NCI-H2227 (cell line): ENCODE measurements at regions not wholly inside any gene's neighbourhood (a gene's known extent, or its start where the extent isn't known, plus 50 kb on each side); places are given as distances from the start of the nearest gene placed in this dataset.

Experiments used
- DNase-seq: peaks from one replicate; lab custom pipeline; 2025; ENCODE audit not compliant: unreplicated experiment; lab: John Stamatoyannopoulos, UW

DNA sequence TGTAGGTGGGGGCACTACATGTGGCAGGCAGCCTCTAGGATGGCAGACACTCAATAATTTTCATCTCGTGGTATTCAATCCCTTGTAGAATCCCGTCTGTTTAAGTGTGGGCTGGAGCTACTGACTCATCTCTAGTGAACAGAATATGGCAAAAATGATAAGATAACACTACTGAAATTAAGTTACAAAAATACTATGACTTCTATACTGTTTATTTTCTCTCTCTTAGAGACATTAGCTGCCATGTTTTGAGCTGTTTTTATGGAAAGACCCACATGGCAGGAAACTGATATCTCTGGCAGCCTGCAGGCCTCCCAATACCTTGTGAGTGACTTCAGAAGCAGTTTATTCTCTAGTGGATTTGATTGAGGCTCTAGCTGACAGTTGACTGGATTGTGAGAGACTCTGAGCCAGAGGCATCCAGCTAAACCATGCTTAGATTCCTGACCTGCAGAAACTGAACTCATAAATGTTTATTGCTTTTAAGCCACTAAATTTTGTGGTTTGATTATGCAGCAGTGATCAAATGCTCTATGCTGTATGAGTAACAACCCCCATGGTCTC, 298.8 kb upstream of the CTSO start:
- DNase-seq, result no peak

DNA sequence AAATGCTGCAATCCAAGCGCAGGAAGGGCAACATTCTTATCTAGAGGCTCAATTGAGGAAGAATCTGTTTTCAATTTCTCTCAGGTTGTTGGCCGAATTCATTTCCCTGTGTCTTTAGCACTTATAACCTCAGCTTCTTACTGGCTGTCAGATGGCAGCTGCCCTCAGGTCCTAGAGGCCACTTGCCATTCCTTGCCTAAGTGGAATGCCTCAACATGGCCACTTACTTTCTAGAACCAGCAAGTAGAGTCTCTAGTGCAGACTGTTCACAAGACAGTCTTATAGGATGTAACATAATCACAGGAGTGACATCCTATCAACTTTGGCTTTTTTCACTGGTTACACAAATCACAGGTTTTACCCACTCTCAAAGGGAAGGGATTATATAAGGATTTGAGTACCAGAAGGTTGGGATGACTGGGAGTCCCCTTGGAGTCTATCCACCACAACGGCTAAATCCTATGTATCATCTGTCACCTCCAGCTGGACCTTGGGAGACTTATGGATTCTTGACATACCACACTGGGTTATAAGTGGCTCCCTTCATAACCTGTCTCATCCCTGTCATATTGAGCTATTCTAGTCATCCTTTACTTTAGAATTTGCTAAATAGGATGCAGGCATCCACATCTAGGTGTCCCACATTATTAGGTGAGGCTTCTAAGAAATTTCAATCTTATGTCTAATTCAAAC, 297.9 kb upstream of the CTSO start:
- DNase-seq, result no peak

DNA sequence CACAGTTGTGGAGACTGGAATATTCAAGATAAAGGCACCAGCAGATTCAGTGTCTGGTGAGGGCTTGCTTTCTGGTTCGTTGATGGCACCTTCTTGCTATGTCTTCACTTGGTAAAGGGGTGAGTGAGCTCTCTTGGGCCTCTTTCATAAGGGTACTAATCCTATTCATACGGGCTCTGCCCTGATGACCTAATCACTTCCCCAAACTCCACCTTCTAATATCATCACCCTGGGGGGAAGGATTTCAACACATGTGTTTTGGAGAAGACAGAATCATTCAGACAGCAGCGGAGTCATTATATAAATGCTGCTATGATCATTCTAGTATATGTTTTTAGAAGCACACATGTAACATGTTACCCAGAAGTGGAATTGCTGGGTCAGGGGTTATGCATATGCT, 295.3 kb upstream of the CTSO start:
- DNase-seq, result no peak

DNA sequence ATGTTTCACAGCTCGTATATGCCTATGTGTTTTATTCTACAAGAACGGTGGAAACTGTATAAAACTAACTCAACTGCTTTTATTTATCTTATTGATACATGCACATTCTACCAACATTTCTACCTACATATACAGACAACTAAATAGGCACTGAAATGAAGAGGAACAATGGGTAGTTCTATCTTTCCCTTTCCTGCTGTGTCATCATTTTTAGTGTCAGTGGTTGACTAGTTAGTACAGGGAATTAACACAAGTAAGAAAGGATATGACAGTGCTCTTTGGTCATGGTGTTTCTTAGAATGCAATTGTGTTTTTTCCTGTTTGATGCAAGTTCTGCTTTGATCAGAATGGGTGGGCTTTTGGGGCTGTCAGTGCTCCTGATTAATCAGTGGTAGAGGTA, 293.8 kb upstream of the CTSO start:
- DNase-seq, result no peak

DNA sequence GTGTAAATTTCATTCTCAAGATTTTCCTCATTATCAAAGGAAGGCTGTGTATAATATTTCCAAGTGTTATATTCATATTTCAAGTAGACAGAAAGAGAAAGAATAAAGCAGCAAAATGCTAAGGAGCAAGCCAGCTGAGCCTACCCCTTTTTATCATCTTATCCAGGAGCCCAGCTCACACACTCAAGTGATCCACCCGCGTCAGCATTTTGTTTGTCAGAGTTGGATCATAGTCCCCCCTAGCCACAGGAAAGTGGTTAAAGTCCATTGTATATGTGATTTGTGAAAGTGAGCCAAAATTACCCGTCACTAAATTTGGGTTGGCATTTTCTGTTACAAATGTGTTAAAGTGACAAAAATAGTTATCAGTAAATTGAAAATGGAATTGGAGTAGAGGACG, 289.3 kb upstream of the CTSO start:
- DNase-seq, result no peak

DNA sequence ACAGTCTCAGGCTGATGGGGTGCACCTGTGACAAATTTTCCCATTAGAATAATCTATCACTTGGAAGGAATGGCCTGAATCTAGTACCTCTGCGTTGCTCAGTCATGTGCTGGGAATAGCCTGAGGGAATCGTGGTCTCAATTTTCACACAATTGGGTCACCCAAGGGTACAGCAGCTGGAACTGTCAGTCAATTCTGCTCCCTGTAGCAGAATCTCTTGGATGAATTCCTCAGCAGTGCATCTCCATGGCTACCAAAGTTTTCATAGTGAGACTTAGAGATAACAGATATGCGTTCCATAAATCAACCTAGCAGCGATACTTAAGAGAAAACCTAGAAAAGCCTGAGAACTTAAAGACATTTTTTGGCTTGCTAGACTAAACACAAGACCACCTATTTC, 288.7 kb upstream of the CTSO start:
- DNase-seq, result no peak

DNA sequence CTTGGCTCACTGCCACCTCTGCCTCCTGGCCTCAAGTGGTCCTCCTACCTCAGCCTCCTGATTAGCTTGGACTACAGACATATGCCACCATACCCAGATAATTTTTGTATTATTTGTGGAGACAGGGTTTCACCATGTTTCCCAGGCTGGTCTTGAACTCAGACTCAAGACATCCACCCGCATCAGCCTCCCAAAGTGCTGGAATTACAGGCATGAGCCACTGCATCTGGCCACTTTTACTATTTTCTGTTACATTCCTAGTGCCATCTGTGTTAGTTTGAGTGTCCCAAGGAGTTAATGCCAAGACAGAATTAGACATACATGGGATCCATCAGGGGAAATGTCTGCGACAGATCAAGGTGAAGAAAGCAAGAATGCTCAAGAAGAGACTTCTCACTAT, 288.2 kb upstream of the CTSO start:
- DNase-seq, result no peak

DNA sequence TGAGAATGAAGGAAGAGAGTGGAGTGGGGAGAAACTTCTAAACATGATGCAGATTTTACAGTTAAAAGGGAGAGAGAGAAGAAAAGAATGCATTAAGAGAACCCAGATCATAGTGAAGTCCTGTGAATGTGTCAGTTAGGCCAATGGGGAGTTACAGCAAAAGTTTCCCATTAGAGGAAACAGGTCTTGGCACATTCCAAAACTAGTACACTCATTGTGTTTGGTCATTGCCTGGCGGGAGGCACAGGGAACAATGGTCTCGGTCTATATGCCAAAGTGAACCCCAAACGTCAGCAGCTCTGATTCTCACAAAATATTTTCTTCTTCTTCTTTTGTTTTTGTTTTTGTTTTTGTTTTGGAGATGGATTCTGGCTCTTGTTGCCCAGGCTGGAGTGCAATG, 284.5 kb upstream of the CTSO start:
- no peak for DNase-seq

DNA sequence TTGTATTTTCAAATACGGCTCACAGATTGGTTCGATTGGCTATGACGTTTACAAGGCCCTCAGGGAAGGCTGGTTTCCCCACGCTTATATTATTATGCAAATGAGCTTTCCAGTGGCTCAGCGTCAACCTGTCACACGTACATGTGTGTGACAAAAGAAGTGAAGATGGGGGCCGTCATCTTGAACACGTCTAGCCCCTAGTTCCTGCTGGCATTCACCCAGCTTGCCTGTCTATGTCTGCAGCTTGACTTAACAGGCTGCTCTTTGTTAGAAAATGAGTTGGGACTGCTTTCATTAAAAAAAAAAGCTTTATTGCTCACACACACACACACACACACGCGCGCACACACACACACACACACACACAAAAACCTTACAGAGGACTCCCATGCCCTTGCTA, 283.6 kb upstream of the CTSO start:
- no peak for DNase-seq

DNA sequence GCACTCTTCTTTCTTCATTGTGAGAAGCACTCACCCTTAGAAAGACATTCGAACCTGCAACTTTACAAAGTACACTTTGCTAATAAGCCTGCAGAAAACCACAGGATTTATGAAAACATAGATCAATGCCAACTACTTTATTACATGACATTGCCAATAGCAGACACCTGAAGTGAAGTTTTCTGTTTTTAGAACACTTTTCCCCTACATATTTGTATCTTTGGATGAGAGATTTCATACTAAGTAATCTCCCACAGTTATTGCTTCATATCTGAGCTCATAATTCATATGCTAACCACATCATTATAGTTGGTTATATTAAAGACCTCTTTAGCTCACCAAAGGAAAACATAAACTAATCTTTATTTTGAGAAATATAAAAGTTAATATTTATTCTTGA, 276.5 kb upstream of the CTSO start:
- DNase-seq, result no peak

DNA sequence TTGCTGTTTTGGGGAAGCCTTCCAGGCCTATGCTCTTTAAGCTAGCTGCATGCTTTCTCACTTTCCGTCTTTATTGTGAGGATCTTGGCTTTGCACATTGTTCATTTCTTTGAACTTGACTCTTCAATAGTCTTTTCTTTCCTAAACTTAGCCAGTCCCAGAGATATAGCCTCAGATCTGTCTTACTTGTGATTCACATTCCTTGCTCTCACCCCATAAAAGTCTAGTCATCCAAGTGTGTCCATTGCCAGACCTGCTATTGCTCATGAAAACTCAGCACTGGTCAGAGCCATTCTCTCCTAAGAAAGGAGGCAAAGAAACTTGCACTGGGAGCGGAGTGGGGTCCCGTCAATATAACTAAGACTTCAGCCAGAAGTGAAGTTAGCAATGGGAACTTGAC, 275.0 kb upstream of the CTSO start:
- DNase-seq, result no peak

DNA sequence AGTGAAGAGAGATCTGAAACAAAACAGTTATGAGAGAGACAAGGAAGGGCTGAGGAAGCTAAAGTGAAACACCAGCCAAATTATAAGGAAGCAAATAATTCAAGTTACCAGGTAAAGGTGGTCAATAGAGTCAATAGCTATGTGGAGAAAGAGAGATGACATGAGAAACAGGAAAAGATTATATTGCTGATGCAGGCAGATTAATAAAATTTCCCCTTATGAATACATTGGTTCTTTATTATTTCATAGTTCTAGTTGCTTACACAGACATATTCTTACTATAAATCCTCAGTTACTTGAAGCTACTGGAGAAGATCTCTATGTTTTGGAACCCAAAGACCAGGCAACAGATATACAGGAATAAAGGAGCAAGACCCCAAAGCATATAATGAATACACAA, 273.7 kb upstream of the CTSO start:
- DNase-seq, result no peak

DNA sequence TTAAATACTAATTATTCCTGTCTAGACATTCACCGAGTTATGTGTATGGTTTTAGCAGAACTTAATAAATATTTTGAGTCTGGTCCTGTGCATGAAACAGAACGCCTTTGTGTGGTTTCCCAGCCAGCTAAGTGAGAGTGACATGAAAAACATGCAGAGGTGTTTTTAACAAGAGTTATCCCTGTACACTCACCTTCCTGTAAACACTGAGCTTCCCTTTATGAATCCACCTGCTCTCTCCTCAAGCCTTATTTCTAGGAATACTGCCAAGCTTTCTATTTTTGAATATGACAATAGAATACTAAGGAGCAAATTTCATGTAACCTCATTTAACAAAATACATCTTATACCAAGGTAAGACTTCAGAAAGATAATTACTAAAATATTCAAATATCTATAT, 270.3 kb upstream of the CTSO start:
- no peak for DNase-seq

DNA sequence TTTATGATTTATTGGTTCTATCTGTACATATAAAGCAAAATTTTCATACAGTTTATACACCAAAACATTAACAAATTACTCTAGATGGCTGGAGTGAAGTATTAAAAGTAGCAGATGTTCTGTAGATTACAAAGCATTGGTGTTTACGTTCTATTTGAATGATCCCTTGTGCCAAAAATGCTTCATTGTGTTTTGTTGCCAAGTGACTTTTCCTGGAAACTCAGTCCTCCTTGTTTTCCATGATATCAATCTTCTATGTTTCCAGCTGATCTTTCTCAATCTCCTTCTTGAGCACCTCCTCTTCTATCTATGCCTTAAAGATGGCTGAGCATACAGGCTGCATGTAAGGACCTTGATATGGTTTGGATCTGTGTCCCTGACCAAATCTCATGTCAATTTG, 263.6 kb upstream of the CTSO start:
- DNase-seq, result no peak

DNA sequence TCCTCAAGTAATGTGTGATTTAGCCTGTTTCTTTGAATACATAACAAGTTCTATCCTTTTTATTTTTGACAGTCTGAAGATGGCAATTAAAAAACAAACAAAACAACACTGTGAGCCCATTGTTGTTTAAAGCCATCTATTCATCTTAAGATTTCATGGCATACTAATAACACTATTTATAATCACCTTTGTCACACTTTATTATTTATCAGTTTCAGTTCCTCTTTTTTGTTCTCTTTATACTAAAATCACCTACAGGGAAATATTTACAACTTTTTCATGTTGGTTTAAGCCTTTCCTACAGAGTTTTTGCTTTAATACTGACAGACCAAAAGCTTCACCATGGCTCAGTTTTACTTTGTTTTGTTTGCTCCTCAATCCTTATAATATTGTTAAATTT, 247.4 kb upstream of the CTSO start:
- no peak for DNase-seq

DNA sequence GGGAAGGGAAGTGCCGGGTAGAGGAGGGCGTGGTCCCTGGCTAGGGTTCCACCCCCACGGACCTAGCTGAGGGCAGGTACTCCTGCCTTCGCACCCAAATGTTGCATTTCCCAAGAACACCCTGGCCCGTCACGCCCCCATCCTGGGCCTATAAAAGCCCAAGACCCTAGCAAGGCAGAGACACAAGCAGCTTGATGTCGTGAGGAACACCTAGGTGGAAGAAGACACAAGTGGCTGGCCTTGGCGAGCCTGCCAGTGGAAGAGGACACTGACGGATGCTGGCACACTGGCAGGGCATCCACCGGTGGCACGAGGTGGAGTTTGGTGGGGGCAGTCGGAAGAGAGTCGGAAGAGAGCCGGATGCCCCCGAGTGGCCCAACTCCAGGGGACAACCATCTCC, 244.8 kb upstream of the CTSO start:
- DNase-seq, result no peak

DNA sequence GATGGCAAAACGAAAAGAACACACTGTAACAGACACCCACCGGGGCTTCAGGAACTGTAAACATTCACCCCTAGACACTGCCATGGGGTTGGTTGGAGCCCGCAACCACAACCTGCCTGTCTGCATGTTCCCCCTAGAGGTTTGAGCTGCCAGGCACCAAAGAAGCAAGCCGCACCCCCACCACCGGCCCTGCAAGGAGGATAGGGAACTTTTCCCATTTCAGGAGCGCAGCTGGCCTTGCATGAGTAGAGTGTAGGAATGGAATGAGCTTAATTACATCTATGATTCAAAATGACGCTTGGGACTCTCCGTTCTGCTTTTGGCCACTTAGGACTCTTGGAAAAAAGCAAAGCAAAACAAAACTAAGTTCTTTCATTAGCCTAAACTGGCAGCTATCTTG, 243.6 kb upstream of the CTSO start:
- DNase-seq, result no peak

DNA sequence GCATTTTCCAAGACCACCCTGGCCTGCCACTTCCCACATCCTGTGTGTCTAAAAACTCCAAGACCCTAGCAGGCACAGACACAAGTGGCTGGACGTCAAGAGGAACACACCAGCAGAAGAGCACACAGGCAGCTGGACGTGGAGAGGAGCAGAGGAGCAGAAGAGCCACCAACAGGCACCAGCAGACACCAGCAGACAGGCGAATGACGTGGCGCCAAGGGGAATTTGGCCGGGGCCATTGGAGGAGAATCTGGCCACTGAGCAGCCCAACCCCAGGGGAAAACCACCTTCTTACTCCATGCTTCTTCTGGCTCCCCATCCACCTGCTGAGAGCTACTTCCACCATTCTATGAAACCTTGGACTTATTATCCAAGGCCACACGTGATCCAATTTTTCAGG, 243.1 kb upstream of the CTSO start:
- no peak for DNase-seq

DNA sequence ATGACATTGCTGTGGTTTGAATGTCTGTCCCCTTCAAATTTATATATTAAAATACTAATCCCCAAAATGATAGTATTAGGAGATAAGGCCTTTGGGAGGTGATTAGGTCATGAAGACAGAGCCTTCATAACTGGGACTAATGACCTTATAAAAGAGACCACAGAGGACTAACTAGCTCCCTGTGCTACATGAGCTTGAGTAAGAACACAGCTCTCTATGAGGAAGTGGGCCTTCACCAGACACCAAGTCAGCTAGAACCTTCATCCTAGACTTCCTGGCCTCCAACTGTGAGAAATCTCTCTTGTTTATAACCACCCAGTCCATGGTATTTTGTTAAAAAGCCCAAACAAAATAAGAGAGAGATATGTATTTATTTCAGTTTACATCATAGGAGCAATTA, 242.2 kb upstream of the CTSO start:
- no peak for DNase-seq

DNA sequence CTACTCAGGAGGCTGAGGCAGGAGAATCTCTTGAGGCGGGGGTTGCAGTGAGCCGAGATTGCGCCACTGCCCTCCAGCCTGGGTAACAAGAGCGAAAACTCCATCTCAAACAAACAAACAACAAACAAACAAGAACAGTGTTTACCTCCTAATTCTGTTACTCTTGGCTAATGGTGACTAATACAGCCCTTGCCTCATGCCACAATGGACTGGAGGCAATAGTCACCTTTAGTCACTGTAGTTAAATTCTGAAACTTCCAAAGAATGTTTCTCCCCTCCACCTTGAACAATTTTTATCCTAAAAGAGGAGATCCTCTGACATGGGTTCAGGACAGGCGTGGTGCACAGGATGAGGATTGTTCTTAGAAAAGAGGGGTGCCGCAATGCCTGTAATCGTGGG, 241.2 kb upstream of the CTSO start:
- DNase-seq, result no peak

DNA sequence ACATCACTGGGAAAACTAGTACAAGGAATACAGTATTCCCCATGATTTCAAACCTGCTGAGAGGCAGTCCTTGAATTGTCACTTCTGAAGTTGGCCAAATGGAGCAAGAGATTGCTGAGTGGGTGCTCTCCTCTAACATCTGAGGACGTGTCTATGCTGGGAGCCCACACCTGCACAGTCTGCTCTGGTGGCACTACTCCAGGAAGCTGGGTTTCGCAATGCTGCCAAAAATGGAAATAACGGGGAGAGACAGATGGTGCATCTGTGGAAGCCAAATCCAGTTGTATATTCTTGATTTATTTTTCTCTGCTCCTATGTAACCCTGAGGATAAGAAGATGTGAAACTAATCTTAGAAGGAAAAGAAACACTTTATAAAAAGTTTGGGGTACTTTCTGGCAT, 240.1 kb upstream of the CTSO start:
- no peak for DNase-seq

DNA sequence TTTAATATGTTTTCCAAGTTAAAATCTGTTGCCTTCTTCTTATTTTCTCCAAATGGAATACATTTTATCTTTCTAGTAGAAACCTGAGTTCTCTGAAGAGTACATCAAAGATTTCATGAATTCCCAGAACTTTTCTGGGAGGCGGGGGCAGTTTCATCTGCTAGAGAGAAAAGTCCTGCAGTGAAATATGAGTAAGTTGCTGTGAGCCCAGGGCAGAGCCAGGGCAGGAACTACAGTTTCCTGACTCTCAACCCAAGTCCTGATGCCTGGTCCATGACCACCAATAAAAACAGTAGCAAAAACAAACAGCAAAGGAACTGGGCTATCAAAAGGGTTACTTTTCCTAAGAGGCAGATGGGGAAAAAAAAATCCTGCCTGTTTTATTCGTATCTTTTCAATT, 239.4 kb upstream of the CTSO start:
- no peak for DNase-seq

DNA sequence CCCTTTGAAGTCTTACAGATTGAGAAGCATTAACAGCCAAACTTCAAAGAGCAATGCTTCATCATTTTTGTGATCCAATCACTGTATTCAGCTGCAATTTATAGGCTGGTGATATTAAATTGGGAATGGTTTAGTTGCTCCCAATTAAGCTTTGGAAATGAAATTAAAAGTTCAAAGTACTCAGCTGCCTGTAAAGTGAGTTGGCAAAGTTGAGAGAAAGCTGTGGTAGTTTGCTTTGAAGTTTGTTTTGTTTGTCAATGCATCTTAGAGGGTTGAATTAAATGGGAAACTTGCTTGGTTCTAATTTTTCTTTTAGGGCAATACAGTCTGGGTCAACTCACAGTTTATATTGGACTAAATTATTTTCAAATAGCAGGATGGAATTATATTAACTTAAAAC, 238.4 kb upstream of the CTSO start:
- DNase-seq, result no peak
